OCI-LY1 (cell line): ENCODE measurements at regions not wholly inside any gene's neighbourhood (a gene's known extent, or its start where the extent isn't known, plus 50 kb on each side); places are given as distances from the start of the nearest gene placed in this dataset.

Source experiments
- H2AFZ ChIP-seq: fragments of 200-600 bp; sonication (generic), shearing (Covaris generic); 2 replicates; pipeline ENCODE4 v1.6.0; 2014; ENCODE audit warnings: antibody characterized with exemption, mild to moderate bottlenecking, low read length
- H3F3A ChIP-seq: fragments of 200-600 bp; sonication (generic), shearing (Covaris generic); 2 replicates; pipeline ENCODE4 v1.6.0; 2014; ENCODE audit warnings: mild to moderate bottlenecking, antibody characterized with exemption, low read length, moderate library complexity; ENCODE audit not compliant: insufficient read depth
- H3K27ac ChIP-seq: fragments of 200-600 bp; sonication (generic); 2 replicates; pipeline ENCODE4 v1.5.1; 2014; ENCODE audit warnings: low read length, mixed run types, mild to moderate bottlenecking, low read depth; ENCODE audit not compliant: poor library complexity, severe bottlenecking
- H3K27me3 ChIP-seq: fragments of 200-600 bp; sonication (generic); 2 replicates; pipeline ENCODE4 v1.6.0; 2014; ENCODE audit warnings: antibody characterized with exemption, mild to moderate bottlenecking, low read length, moderate library complexity; ENCODE audit not compliant: insufficient read depth
- H3K36me3 ChIP-seq: fragments of 200-600 bp; sonication (generic); 2 replicates; pipeline ENCODE4 v1.6.1; 2014; ENCODE audit warnings: mild to moderate bottlenecking, antibody characterized with exemption, low read length, moderate library complexity, mixed read lengths; ENCODE audit not compliant: insufficient read depth
- H3K4me1 ChIP-seq: fragments of 200-600 bp; sonication (generic); 2 replicates; pipeline ENCODE4 v1.5.1; 2014; ENCODE audit warnings: mild to moderate bottlenecking, low read length, moderate library complexity; ENCODE audit not compliant: insufficient read depth, severe bottlenecking
- H3K4me2 ChIP-seq: fragments of 200-600 bp; sonication (generic), shearing (Covaris generic); 2 replicates; pipeline ENCODE4 v1.6.1; 2014; ENCODE audit warnings: low read length
- H3K4me3 ChIP-seq: fragments of 200-600 bp; sonication (generic); 2 replicates; pipeline ENCODE4 v1.5.1; 2014; ENCODE audit warnings: low read length, low read depth, mild to moderate bottlenecking, mixed read lengths; ENCODE audit not compliant: poor library complexity, severe bottlenecking
- H3K79me2 ChIP-seq: fragments of 200-600 bp; shearing (Covaris generic); 2 replicates; pipeline ENCODE4 v1.6.1; 2016; ENCODE audit warnings: mixed run types, low read length, mixed read lengths; ENCODE audit not compliant: insufficient read depth
- H3K9ac ChIP-seq: fragments of 200-600 bp; sonication (generic), shearing (Covaris generic); 2 replicates; pipeline ENCODE4 v1.6.1; 2014; ENCODE audit warnings: mild to moderate bottlenecking, low read length, mixed read lengths
- H3K9me2 ChIP-seq: fragments of 200-600 bp; sonication (generic), shearing (Covaris generic); 2 replicates; pipeline ENCODE4 v1.6.1; 2014; ENCODE audit warnings: low read depth, mild to moderate bottlenecking, low read length, mixed read lengths
- H3K9me3 ChIP-seq: fragments of 200-600 bp; shearing (Covaris generic); 2 replicates; pipeline ENCODE4 v1.6.1; 2014; ENCODE audit warnings: low read length, mixed read lengths
- H4K20me1 ChIP-seq: fragments of 200-600 bp; sonication (generic), shearing (Covaris generic); 2 replicates; pipeline ENCODE4 v1.6.0; 2016; ENCODE audit warnings: mild to moderate bottlenecking, low read length; ENCODE audit not compliant: insufficient read depth
- CTCF ChIP-seq: fragments of 200-600 bp; sonication (generic), shearing (Covaris generic); IDR thresholded peaks from 2 replicates; pipeline ENCODE4 v1.5.1; 2017; ENCODE audit warnings: mild to moderate bottlenecking, antibody characterized with exemption, low read length, moderate library complexity, mixed read lengths
- EZH2 ChIP-seq: fragments of 200-600 bp; sonication (generic), shearing (Covaris generic); IDR thresholded peaks from 2 replicates; pipeline ENCODE4 v1.8.0; 2017; ENCODE audit warnings: borderline replicate concordance, mixed run types, mild to moderate bottlenecking, antibody characterized with exemption, low read length, moderate library complexity, mixed read lengths

GRCh38 chr11:122033193-122033592 is 82.8 kb downstream of the BLID start:
- no peak for TF ChIP-seq CTCF
- TF ChIP-seq EZH2, result no peak
- Histone ChIP-seq H4K20me1 (no peaks in the 10 kb centered on the region), H3K4me2 (no peak overlapping the region), H3K4me3 (no peak overlapping the region), H3K79me2 (no peaks in the 10 kb centered on the region), H3K9ac (no peak overlapping the region), H3K9me2 (no peaks in the 10 kb centered on the region), H3K27ac (no peak overlapping the region), H3K4me1 (no peaks in the 10 kb centered on the region), H3K27me3 (no peaks in the 10 kb centered on the region), H2AFZ (no peak overlapping the region), H3F3A (no peaks in the 10 kb centered on the region), H3K36me3 (no peaks in the 10 kb centered on the region), H3K9me3 (no peaks in the 10 kb centered on the region)

GRCh38 chr11:122032317-122032716 is 83.7 kb downstream of the BLID start:
- no peak overlapping the region for H3K27ac ChIP-seq
- H3K79me2 ChIP-seq, result no peaks in the 10 kb centered on the region
- H3K36me3 ChIP-seq, result no peaks in the 10 kb centered on the region
- no peaks in the 10 kb centered on the region for H3K9me2 ChIP-seq
- H3K9me3 ChIP-seq, result no peaks in the 10 kb centered on the region
- H3K9ac ChIP-seq, result no peak overlapping the region
- no peak overlapping the region for H3K4me3 ChIP-seq
- H3F3A ChIP-seq, result no peaks in the 10 kb centered on the region
- TF ChIP-seq EZH2, result no peak
- TF ChIP-seq CTCF, result no peak
- H3K27me3 ChIP-seq, result no peaks in the 10 kb centered on the region
- no peaks in the 10 kb centered on the region for H4K20me1 ChIP-seq
- H3K4me1 ChIP-seq, result no peaks in the 10 kb centered on the region
- no peak overlapping the region for H3K4me2 ChIP-seq
- no peak overlapping the region for H2AFZ ChIP-seq

- no peak overlapping the region for H3K27ac ChIP-seq
- H3F3A ChIP-seq, result no peaks in the 10 kb centered on the region
These were observed 84.2 kb downstream of the BLID start for GRCh38 chr11:122031813-122032212.

More at GRCh38 chr11:122031813-122032212, 84.2 kb downstream of the BLID start:
- no peaks in the 10 kb centered on the region for H3K79me2 ChIP-seq
- H3K4me2 ChIP-seq, result no peak overlapping the region
- H3K4me3 ChIP-seq, result no peak overlapping the region
- TF ChIP-seq EZH2 (no peak), CTCF (no peak)
- H4K20me1 ChIP-seq, result no peaks in the 10 kb centered on the region
- no peaks in the 10 kb centered on the region for H3K27me3 ChIP-seq
- no peaks in the 10 kb centered on the region for H3K36me3 ChIP-seq
- H2AFZ ChIP-seq, result no peak overlapping the region
- no peaks in the 10 kb centered on the region for H3K9me3 ChIP-seq
- H3K9me2 ChIP-seq, result no peaks in the 10 kb centered on the region
- no peak overlapping the region for H3K9ac ChIP-seq
- no peaks in the 10 kb centered on the region for H3K4me1 ChIP-seq
